ENCODE measurements at regions not wholly inside any gene's neighbourhood (a gene's known extent, or its start where the extent isn't known, plus 50 kb on each side); places are given as distances from the start of the nearest gene placed in this dataset.

DNA sequence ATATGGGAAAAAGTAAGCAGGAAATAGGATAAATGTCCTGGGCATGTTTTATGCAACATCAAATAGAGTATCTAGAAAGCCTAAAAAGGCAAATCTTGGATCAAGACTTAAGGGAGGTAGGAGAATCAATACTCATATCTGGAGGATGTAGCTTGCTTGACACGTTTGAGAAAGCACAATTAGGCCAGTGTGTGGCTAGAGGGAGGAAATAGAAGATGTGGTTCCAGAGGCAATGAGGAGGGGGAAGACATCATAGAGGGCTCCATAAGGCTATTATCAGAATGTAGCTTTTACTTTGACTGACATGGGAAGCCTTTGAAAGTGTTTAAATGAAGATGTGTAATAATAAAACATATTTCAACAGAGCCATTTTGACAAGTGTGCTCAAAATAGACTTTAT lies 200.7 kb upstream of the CDH12 start:
- no peak for DNase-seq

DNA sequence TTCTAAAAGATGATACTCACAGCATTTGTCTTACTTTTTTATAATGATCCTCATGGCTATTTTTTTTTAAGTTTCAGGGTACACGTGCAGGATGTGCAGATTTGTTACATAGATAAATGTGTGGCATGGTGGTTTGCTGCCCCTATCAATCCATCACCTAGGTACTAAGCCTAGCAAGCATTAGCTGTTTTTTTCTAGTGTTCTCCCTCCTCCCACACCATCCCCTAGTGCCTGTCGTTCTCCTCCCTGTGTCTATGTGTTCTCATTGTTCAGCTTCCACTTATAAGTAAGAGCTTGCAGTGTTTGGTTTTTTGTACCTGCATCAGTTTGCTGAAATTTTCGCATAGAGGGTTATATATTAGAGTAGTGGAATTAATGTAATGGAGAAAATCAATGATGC lies 189.1 kb upstream of the CDH12 start:
- DNase-seq, result no peak

DNA sequence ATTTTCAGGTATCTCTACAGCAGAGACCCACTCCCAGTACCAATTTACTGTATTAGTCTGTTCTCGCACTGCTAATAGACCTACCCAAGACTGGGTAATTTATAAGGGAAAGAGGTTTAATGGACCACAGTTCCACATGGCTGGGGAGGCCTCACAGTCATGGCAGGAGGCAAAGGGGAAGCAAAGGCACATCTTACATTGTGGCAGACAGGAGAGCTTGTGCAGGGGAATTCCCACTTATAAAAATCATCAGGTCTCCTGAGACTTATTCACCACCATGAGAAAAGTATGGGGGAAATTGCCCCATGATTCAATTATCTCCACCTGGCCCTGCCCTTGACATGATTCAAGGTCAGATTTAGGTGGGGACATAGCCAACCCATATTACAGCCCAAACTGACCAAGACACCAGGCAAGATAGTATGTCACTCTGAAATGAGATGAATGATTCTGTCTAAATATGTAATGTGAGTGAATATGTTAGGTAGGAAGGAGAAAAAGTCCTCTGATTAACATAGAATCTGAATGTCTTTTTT lies 182.5 kb upstream of the CDH12 start:
- no peak for DNase-seq

DNA sequence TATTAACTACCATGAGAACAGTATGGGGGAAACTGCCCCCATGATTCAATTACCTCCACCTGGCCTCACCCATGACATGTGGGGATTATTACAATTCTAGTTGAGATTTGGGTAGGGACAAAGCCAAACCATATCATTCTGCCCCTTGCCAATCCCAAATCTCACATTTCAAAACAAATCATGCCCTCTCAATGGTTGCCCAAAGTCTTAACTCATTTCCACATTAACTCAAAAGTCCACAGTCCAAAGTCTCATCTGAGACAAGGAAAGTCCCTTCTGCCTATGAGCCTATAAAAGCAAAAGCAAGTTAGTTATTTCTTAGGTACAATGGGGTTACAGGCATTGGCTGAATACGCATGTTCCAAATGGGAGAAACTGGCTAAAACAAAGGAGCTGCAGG lies 180.7 kb upstream of the CDH12 start:
- DNase-seq, result no peak

DNA sequence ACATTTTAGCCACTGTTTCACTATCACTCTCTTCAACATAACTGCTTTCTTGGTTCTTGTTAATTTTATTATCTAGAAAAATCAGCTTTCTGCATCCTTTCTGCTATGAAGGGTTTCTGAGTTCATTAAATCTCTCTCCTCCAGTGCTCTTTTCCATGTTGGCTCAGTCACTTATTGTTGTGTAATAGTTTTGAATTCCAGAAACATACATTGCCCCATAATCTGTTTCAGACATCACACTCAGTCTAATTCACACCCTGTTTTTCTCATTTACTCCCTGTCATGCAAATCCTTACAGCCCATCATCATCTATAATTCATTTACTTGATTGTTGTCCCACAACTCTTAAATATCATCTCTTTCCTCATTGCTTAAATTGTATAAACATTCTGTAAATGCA lies 176.1 kb upstream of the CDH12 start:
- DNase-seq, result no peak

DNA sequence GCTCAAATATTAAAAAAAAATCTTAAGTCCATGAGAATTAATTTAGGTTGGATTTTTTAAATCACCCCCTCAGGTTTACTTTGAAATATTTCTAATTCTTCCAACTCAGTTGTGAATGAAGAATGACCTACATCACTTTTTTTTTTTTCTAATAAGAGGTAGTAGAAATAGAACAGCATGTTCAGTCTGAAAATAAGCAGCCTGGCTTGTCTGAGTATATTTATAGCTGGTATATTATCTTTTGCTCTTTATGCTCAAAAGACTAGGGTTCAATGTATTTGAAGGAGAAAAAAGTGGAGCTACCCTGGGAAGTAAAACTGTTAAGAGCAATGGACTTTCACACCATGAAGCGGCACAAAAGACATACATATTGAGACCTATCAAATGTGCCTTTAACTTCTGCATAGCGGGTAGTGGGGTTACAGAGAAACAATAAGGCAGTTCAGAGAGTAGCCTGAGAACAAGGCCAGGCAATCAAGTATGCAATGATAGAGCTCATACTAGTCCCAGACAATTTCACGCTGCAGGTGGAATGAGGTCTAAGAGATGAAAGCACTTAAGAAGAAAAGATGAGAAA lies 175.4 kb upstream of the CDH12 start:
- DNase-seq, result no peak

DNA sequence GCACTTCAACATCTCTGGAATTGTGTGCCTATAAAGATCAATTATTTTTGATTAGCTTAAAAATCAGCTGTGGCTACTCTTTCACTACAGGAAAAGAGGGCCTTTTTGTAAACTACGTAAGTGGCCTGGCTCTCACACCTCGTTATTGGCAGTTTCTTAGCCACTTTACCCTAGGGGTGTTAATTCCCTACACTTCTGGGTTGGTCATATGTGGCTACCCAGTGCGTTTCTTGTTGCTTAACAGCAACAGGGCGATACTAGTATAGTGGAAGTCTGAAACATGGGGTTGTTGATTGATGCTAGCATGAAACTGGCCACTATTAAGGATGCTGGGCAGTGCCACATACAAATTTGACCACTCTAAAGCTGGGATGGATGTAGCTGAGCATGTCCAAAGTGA lies 174.7 kb upstream of the CDH12 start:
- DNase-seq, result no peak

DNA sequence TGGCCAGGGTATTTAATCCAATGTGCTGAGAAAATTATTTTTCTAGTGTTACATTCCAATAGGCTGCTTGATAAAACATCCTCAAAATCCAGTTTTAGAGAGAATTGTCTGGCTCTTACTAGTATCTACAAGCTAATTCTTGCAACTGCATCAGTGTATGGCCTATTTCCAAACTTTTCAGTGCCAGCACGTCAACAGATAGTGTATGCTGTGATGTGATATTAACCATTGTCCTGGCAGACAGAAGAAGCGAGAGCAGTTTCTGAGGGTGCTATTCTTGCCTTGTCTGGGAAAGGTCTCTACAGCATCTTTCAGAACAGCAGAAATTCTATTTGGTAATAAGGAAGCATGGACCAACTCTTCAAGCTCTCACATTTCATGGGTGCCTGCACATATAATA lies 174.2 kb upstream of the CDH12 start:
- DNase-seq, result no peak

DNA sequence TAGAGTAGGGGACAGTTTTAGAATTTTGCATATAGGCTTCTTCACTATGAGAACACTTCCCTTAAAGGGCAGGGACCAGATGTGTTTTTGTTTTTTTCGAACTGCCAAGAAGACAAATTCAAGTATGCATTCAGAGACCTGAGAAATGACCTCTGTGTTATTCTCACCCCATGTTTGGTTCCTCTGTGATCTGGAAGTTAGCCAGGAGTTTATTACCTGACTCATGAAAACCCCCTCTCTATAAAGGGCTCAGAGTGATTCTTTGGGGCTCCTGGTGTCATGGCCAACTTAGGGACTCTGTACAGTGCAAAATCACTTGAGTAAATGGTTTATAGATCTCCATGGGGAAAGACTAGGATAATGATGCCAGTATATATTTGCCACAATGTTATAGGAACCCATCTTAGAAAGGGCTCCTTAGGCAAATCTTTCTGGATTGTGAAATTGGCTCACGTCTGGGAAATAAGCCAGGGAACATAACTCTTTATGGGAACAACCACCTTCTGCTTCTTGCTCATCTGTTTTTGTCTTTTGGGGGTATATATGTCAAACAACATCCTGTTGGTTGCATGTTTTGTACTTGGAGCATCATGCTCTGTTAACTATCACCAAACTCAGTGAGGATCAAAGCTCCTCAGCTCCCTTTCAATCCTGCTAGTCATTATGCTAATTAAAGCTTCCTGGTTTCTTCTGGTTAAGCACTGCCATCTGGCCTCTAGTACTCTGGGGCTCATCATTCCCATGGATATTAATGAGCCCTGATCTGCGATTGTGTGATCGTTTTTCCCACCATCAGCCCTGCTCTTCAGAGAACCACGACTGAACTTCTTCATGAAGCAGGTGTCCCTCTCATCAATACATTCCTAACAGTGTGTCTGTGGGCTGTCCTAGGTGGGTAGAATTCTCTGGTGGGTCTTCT lies 173.4 kb upstream of the CDH12 start:
- DNase-seq, result no peak

DNA sequence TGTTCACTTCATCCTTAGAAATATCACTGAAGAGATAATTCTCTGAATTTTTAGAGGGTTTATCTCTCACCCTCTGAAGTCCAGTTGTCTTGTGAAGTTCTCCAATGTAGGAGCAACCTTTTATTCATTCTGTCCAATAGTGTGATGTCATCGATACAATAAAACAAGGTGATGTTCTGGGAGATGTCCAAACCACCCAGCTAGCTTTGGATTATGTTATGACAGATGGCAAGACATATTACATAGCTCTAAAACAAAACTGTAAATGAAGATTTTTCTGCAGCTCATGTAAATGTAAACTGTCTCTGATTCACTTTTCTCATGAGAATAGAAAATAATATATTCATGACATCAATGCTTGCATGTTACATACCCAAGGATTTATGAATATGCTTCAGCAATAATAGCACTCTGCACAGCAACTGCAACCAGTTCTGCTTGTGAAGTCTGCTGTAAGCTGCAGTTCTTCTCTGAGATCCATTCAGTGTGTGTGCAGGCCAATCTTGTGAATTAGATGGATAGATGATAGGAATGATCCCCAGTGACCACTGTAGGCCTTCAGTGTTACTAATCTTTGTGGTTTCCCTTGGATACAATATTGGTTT lies 172.6 kb upstream of the CDH12 start:
- no peak for DNase-seq

DNA sequence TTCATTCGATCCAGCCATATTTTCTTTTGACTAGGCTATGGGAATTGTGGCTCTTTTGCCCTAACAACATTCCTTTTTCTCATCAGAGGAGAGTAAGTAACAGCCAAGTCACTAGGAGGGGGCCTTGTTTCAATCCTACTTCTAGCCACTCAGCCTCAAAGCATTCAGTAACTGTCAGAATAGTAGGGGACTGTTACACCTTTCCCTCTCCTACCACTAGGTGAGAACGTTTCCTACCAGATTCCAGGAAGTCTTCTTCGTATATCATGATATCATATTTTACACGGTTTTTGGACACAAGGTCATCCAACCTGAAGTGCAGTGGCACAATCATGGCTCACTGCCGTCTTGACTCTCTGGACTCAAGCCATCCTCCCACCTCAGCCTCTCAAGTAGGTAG lies 171.3 kb upstream of the CDH12 start:
- no peak for DNase-seq

DNA sequence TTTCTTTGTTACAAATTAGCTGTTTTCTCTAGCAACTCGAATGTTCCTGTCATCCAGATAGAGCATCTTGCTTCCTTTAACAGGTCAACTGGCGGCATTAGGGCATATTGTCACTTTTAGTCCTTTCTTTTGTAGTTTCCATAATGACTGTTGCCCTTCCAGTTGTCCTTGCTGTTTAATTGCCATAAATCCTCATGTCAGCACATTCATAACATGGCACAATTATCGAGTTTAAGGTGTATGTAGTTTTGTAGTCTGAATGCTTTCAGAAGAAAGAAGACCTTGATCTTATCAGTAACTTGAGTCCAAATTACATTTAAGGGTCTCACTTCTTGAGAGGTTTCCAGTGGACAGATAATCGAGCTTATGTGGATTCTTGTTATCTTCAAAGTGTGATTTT lies 161.7 kb upstream of the CDH12 start:
- no peak for DNase-seq

DNA sequence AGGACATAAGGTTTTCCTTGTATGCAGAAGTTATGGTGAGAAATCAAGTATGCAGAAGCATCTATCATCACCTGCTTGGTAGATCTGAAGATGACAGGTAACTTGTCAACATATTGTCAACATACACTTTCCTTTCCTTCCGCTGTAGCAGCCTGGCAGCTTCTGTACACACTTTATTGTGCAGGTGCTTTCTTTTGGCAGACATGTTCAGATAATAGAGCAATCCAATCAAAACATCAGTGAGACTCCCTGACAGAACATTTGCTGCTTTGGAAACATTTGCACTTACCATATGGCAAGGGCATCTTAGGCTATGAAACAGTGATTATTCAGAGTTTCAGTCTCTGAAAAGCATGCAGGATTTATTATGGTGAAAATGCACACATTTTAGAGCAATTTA lies 161.1 kb upstream of the CDH12 start:
- no peak for DNase-seq

DNA sequence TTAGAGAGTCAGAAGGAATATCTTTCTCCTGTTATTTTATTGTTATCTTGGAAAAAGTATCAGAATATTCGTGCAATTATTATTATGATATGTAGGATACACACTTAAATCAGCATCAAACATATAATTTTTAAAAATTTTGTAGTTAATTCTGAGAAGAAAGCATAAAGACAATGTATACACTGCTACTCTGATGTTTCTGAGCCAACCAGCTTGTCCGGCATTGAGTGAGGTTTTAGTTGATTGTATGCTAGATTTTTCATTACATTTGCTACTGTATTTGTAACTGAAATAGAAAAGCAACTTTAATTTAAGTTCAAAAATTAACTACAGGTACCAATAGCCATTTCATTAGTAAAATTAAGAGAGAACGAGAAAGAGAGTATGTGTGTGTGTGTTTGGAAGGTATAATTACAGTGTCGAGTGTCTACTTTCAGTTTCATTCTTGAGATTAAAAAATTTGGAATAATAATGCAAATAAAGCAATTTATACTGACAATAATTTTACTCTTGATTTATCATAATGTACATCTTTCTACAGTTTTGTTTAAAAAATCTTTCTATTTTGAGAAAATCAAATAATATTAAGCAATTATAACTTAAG lies 160.4 kb upstream of the CDH12 start:
- no peak for DNase-seq

DNA sequence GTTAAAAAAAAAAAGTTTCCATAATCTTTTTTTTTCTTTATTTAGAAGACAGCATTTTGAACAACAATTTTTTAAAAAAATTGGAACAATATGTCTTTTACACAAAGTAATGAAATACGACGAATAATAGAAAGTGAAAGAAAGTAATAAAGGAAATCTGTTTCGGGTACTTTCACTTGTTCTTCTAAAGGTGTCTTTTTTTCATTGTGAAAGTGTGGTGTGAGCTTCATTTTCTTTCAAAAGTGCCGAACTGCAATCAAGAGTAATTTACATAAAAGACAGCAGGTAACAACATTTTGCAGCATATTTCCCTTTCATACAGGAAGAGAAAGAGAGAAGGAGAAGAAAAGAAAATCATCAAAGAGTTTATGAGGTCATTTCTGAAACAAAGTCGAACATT lies 159.7 kb upstream of the CDH12 start:
- no peak for DNase-seq

DNA sequence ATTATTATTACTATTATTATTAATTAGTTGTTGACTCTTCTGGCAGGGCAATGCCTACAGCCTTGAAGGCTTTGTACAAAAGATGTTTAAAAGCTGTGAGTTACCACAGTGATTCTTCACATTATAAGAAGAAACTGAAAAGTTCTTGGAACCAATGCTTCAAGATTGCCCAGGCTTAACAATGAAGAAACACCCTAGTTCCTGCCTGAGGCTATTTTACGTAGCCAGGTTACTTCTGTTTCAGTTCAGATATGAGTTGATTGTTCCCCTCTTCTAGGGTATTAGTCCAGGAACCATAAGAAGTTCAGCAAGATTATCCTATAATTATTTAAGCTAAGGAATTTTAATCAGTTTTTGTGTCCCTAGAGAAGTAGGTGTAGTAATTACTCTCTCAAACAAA lies 154.6 kb upstream of the CDH12 start:
- no peak for DNase-seq

DNA sequence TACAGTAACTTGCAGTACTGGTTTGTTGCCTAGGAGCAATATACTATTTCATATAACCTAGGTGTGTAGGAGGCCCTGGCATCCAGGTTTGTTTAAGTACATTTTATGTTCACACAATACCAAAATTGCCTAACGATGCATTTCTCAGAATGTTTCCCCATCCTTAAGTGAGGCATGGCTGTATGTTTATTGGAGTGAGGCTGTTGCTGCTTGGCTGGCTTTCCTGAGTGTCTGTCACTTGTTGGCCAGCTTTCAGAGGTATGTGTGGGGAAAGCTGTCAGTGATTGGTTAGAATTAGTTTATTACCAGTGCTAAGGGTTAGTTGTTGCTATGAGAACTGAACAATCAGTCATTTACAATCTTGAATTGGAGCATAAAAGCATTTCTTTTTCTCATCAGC lies 154.1 kb upstream of the CDH12 start:
- no peak for DNase-seq

DNA sequence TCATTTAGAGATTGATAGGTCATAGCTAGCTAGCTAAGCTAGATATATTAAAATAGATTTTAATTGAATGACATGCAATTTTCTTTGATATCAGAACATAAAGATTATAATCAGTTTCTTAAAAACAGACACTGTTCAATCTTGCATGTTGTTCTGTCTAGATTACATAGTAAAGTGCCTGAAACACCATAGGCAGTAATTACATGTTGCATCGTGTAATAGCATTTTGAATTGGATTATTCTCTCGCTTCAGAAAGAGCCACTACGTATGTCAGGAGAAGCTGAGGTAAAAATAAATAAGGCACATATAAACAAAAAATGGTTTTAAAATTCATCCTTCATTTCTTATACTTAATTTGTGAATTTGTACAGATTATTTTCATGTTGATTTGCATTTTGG lies 148.0 kb upstream of the CDH12 start:
- no peak for DNase-seq

DNA sequence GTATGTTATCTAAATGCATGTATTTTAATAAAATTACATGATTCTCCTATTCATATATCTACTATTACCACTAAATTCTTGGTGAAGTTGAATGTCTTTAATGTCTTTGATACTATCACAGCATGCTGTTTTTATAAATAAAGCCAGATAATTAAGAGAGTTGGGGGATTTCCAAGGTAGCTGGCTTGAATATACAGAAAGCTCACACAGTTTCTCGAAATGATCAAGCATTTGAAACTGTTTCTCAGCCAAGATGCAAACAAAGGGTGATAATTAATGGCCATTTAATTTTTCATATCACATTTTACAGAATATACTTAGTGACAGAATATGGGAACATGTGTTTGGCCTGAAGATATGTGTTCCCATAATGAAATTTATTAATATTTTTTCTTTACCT lies 145.6 kb upstream of the CDH12 start:
- no peak for DNase-seq

DNA sequence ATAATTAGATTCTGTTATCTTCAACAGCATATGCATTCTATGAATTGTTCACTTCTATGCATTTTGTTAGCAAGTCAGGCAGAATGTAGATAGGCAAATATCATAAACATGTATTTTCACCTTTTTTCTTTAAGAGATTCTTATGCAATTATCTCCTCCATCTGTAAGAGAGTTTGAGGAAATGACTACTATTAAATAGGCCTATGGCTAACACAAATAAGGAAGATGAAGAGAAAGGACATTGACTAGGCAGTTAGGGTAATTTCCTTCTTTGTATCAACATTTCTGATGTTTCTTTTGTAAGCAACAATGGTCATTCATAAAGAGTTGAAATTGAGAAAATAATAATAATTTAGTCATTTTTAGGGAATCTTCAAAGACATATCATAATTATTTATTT lies 145.2 kb upstream of the CDH12 start:
- no peak for DNase-seq

DNA sequence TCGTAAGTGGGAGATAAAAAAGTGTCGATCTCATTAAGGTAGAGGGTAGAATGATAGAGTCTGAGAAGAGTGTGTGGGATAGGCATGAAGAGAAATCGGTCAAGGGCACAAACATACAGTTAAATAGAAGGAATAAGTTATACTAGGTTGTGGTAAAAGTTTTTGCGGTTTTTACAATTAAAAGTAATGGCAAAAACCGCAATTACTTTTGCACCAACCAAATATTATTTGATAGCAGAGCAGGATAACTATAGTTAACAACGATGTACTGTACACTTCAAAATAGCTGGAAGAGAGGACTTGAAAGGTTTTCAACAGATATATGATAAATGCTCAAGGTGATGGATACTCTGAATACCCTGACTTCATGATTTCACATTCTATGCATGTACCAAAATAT lies 135.8 kb upstream of the CDH12 start:
- no peak for DNase-seq

DNA sequence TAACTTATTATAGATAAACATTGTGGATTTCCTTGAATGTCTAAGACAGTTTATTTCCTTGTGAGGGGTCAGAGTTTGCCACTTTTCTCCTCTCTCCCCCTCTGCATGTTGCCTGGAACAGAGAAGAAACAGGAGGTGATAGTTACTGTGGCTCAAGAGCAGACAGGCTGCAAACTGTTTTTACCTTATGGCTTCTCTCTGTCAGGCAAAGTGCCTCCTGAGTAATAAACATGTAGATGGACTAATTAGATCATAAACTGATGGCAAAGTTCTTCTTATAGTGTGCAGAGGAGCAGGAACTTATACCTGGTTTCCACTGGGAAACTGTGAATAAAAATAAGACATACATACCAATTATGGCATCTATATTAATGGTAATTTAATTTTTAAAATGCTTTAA lies 133.1 kb upstream of the CDH12 start:
- DNase-seq, result no peak

DNA sequence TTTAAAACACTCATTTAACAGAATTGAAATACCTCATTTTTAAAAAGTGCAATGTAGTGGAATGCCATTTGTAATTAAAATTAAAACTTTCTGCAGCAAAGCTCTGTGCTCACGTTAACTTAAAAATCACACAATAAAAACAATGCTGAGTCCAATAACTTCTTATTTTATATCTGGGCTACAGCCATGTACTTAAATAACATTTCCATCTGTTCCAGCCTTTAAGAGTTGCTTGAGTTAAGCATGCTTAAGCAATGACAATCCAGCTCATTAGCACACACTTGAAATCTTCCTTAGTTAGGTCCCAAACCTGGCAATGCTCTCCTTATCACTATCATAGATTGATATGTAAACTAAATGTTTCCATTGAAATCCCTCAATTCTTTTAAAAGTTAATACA lies 132.3 kb upstream of the CDH12 start:
- no peak for DNase-seq
